T-helper 2 cell treated with Interferon-gamma antibody and Interleukin-4, amounts not matched to agents 5 μg/mL and 100 μg/mL, for 36 hours (primary cell): ENCODE measurements at regions not wholly inside any gene's neighbourhood (a gene's known extent, or its start where the extent isn't known, plus 50 kb on each side); places are given as distances from the start of the nearest gene placed in this dataset.
"Not testable (repeated sequence)": the region's sequence is repeated elsewhere in the genome, so short reads cannot be mapped to it uniquely, and the experiment has no call there.

Experiments used
- DNase-seq: peaks from one replicate; pipeline ENCODE4 v3.0.0; 2021; ENCODE audit warnings: low spot score
- H3K27ac Mint-ChIP-seq: one replicate; pipeline ENCODE4 v1.8.0; 2021; ENCODE audit warnings: mild to moderate bottlenecking, mixed read lengths
- H3K27me3 Mint-ChIP-seq: one replicate; pipeline ENCODE4 v1.8.0; 2021; ENCODE audit warnings: low read depth, mixed read lengths
- H3K36me3 Mint-ChIP-seq: one replicate; pipeline ENCODE4 v1.8.0; 2021; ENCODE audit warnings: low read depth, mixed read lengths
- H3K4me1 Mint-ChIP-seq: one replicate; pipeline ENCODE4 v1.8.0; 2021; ENCODE audit warnings: low read depth, mixed read lengths
- H3K4me3 Mint-ChIP-seq: one replicate; pipeline ENCODE4 v1.8.0; 2022; ENCODE audit warnings: mild to moderate bottlenecking, moderate library complexity, mixed read lengths
- H3K9me3 Mint-ChIP-seq: one replicate; pipeline ENCODE4 v1.8.0; 2021; ENCODE audit warnings: mixed read lengths

GRCh38 chr6:168999392-168999791 is 254.3 kb downstream of the THBS2 start:
- no peaks in the 10 kb centered on the region for H3K27me3 Mint-ChIP-seq
- no peaks in the 10 kb centered on the region for H3K36me3 Mint-ChIP-seq
- H3K4me3 Mint-ChIP-seq, result no peak overlapping the region
- no peaks in the 10 kb centered on the region for H3K9me3 Mint-ChIP-seq
- no peaks in the 10 kb centered on the region for H3K4me1 Mint-ChIP-seq
- H3K27ac Mint-ChIP-seq, result no peak overlapping the region
- DNase-seq, result no peak

- H3K27ac Mint-ChIP-seq, result no peak overlapping the region
- no peaks in the 10 kb centered on the region for H3K36me3 Mint-ChIP-seq
- H3K4me3 Mint-ChIP-seq, result no peak overlapping the region
- H3K9me3 Mint-ChIP-seq, result no peaks in the 10 kb centered on the region
- DNase-seq, result no peak
- H3K27me3 Mint-ChIP-seq, result no peaks in the 10 kb centered on the region
- no peaks in the 10 kb centered on the region for H3K4me1 Mint-ChIP-seq
Observed at GRCh38 chr6:168996356-168996625, 257.4 kb downstream of the THBS2 start.

- no peak overlapping the region for H3K27ac Mint-ChIP-seq
- H3K4me3 Mint-ChIP-seq, result no peak overlapping the region
- no peaks in the 10 kb centered on the region for H3K4me1 Mint-ChIP-seq
- H3K27me3 Mint-ChIP-seq, result no peaks in the 10 kb centered on the region
- H3K36me3 Mint-ChIP-seq, result no peaks in the 10 kb centered on the region
- no peak for DNase-seq
- H3K9me3 Mint-ChIP-seq, result no peaks in the 10 kb centered on the region
Observed at GRCh38 chr6:168995526-168996355, 257.9 kb downstream of the THBS2 start.

GRCh38 chr6:168994956-168995355 is 258.7 kb downstream of the THBS2 start:
- Mint-ChIP-seq H3K9me3 (no peaks in the 10 kb centered on the region), H3K36me3 (no peaks in the 10 kb centered on the region), H3K27ac (no peak overlapping the region), H3K4me1 (no peaks in the 10 kb centered on the region), H3K4me3 (no peak overlapping the region), H3K27me3 (no peaks in the 10 kb centered on the region)
- no peak for DNase-seq

GRCh38 chr6:168992446-168993144 is 261.1 kb downstream of the THBS2 start:
- no peak for DNase-seq
- no peaks in the 10 kb centered on the region for H3K27me3 Mint-ChIP-seq
- no peaks in the 10 kb centered on the region for H3K36me3 Mint-ChIP-seq
- H3K4me3 Mint-ChIP-seq, result no peak overlapping the region
- H3K9me3 Mint-ChIP-seq, result no peaks in the 10 kb centered on the region
- no peak overlapping the region for H3K27ac Mint-ChIP-seq
- no peaks in the 10 kb centered on the region for H3K4me1 Mint-ChIP-seq

GRCh38 chr6:168991695-168992094 is 262.0 kb downstream of the THBS2 start:
- H3K4me3 Mint-ChIP-seq, H3K36me3 Mint-ChIP-seq: not testable (repeated sequence)

GRCh38 chr6:168990019-168990751 is 263.5 kb downstream of the THBS2 start:
- Mint-ChIP-seq H3K27ac (no peak overlapping the region), H3K4me3 (no peak overlapping the region), H3K27me3 (no peaks in the 10 kb centered on the region), H3K9me3 (no peaks in the 10 kb centered on the region), H3K36me3 (no peaks in the 10 kb centered on the region), H3K4me1 (no peaks in the 10 kb centered on the region)
- DNase-seq, result no peak

More at GRCh38 chr6:168991695-168992094, 262.0 kb downstream of the THBS2 start:
- H3K4me1 Mint-ChIP-seq, H3K9me3 Mint-ChIP-seq, H3K27me3 Mint-ChIP-seq, H3K27ac Mint-ChIP-seq, DNase-seq: not testable (repeated sequence)

GRCh38 chr6:168989421-168989820 is 264.2 kb downstream of the THBS2 start:
- no peak overlapping the region for H3K4me3 Mint-ChIP-seq
- no peaks in the 10 kb centered on the region for H3K9me3 Mint-ChIP-seq
- no peaks in the 10 kb centered on the region for H3K36me3 Mint-ChIP-seq
- no peaks in the 10 kb centered on the region for H3K27me3 Mint-ChIP-seq
- no peaks in the 10 kb centered on the region for H3K4me1 Mint-ChIP-seq
- DNase-seq, result no peak
- no peak overlapping the region for H3K27ac Mint-ChIP-seq

GRCh38 chr6:168988801-168989200 is 264.8 kb downstream of the THBS2 start:
- H3K36me3 Mint-ChIP-seq, result no peaks in the 10 kb centered on the region
- no peaks in the 10 kb centered on the region for H3K9me3 Mint-ChIP-seq
- H3K4me1 Mint-ChIP-seq, result no peaks in the 10 kb centered on the region
- no peaks in the 10 kb centered on the region for H3K27me3 Mint-ChIP-seq
- no peak for DNase-seq
- no peak overlapping the region for H3K27ac Mint-ChIP-seq
- no peak overlapping the region for H3K4me3 Mint-ChIP-seq

GRCh38 chr6:168988280-168988679 is 265.4 kb downstream of the THBS2 start:
- no peak overlapping the region for H3K27ac Mint-ChIP-seq
- no peaks in the 10 kb centered on the region for H3K4me1 Mint-ChIP-seq
- no peak overlapping the region for H3K4me3 Mint-ChIP-seq

GRCh38 chr6:168985705-168986104 is 267.9 kb downstream of the THBS2 start:
- Mint-ChIP-seq H3K9me3 (peaks cover 7% of the 10 kb centered on the region), H3K4me3 (no peak overlapping the region), H3K27me3 (peaks cover 2% of the 10 kb centered on the region), H3K27ac (no peak overlapping the region), H3K36me3 (no peaks in the 10 kb centered on the region), H3K4me1 (no peaks in the 10 kb centered on the region)
- no peak for DNase-seq

More at GRCh38 chr6:168988280-168988679, 265.4 kb downstream of the THBS2 start:
- H3K36me3 Mint-ChIP-seq, result no peaks in the 10 kb centered on the region
- peaks cover 2% of the 10 kb centered on the region for H3K27me3 Mint-ChIP-seq
- H3K9me3 Mint-ChIP-seq, result no peaks in the 10 kb centered on the region
- no peak for DNase-seq

- peaks cover 16% of the 10 kb centered on the region for H3K9me3 Mint-ChIP-seq
- no peak for DNase-seq
- H3K4me3 Mint-ChIP-seq, result no peak overlapping the region
- H3K4me1 Mint-ChIP-seq, result no peaks in the 10 kb centered on the region
- H3K36me3 Mint-ChIP-seq, result no peaks in the 10 kb centered on the region
- H3K27ac Mint-ChIP-seq, result no peak overlapping the region
- H3K27me3 Mint-ChIP-seq, result peaks cover 2% of the 10 kb centered on the region
Observed at GRCh38 chr6:168983925-168984324, 269.7 kb downstream of the THBS2 start.

GRCh38 chr6:168981187-168981586 is 272.5 kb downstream of the THBS2 start:
- Mint-ChIP-seq H3K36me3 (no peaks in the 10 kb centered on the region), H3K4me1 (no peaks in the 10 kb centered on the region), H3K27ac (no peak overlapping the region), H3K9me3 (peaks cover 16% of the 10 kb centered on the region), H3K4me3 (no peak overlapping the region), H3K27me3 (peaks cover 2% of the 10 kb centered on the region)
- no peak for DNase-seq

- Mint-ChIP-seq H3K36me3 (no peaks in the 10 kb centered on the region), H3K9me3 (peaks cover 16% of the 10 kb centered on the region), H3K27ac (no peak overlapping the region), H3K27me3 (peaks cover 2% of the 10 kb centered on the region), H3K4me3 (no peak overlapping the region), H3K4me1 (no peaks in the 10 kb centered on the region)
- no peak for DNase-seq
Observed at GRCh38 chr6:168979254-168979653, 274.4 kb downstream of the THBS2 start.
